OCI-LY7 (cell line): ENCODE measurements at regions not wholly inside any gene's neighbourhood (a gene's known extent, or its start where the extent isn't known, plus 50 kb on each side); places are given as distances from the start of the nearest gene placed in this dataset.

Experiments
- EZH2phosphoT487 ChIP-seq: fragments of 200-600 bp; sonication (generic); IDR thresholded peaks from 2 replicates; pipeline ENCODE4 v1.6.1; 2018; ENCODE audit warnings: low read depth, borderline replicate concordance, mild to moderate bottlenecking, mixed run types, antibody characterized with exemption, low read length, moderate library complexity, mixed read lengths
- TF ChIP-seq, protein P1 (sequence below): fragments of 200-600 bp; sonication (generic); conservative IDR thresholded peaks from 2 replicates; pipeline ENCODE4 v1.5.1; 2014; ENCODE audit warnings: mild to moderate bottlenecking, antibody characterized with exemption, low read length, moderate library complexity, mixed read lengths

DNA sequence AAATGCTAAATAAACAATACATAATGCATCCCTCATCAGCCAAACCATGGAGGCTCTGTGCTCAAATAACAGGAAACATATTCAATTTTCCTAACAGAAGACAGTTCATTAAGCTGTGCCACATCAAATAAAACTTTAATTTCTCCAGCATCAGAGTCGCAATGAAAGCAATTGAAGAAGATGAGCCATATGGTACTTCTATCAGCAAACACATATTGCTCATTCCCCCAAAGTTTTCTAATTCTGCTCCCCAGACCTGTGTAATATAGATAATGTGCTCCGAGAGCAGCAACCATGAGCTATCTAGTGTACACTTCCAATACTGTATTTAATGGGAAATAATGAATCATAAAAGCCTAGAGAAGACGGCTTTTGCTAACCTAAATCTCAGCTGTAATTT is 263.2 kb downstream of the MEIS1 start:
- TF ChIP-seq, protein P1, sequence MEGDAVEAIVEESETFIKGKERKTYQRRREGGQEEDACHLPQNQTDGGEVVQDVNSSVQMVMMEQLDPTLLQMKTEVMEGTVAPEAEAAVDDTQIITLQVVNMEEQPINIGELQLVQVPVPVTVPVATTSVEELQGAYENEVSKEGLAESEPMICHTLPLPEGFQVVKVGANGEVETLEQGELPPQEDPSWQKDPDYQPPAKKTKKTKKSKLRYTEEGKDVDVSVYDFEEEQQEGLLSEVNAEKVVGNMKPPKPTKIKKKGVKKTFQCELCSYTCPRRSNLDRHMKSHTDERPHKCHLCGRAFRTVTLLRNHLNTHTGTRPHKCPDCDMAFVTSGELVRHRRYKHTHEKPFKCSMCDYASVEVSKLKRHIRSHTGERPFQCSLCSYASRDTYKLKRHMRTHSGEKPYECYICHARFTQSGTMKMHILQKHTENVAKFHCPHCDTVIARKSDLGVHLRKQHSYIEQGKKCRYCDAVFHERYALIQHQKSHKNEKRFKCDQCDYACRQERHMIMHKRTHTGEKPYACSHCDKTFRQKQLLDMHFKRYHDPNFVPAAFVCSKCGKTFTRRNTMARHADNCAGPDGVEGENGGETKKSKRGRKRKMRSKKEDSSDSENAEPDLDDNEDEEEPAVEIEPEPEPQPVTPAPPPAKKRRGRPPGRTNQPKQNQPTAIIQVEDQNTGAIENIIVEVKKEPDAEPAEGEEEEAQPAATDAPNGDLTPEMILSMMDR: no peak
- TF ChIP-seq EZH2phosphoT487: no peak
